ENCODE measurements at regions not wholly inside any gene's neighbourhood (a gene's known extent, or its start where the extent isn't known, plus 50 kb on each side); places are given as distances from the start of the nearest gene placed in this dataset.

GRCh38 chr10:111298031-111298430, 221.2 kb downstream of the ADRA2A start:
- in situ Hi-C loops (cut with MboI): no loop called here
- no peak overlapping the region for H3K4me3 ChIP-seq
- FAIRE-seq: no peak
- RAD21 ChIA-PET (ENCODE audit: unreplicated experiment): no interaction called here
- WGBS (ENCODE audit: insufficient coverage, insufficient replicate concordance, low lambda C conversion rate, missing lambda C conversion rate): 1% methylated on average over 4 of the region's 4 CpGs
- SMC1A ChIA-PET (ENCODE audit: uncharacterized antibody, unreplicated experiment): no interaction called here
- no peak for TF ChIP-seq IRF5 (IDR thresholded peaks at IDR 0.05; ENCODE audit: borderline replicate concordance)
- TF ChIP-seq CHD2 (IDR thresholded peaks at IDR 0.05; ENCODE audit: borderline replicate concordance, low read depth, low read length): no peak
- no peak for TF ChIP-seq ZBED1 (IDR thresholded peaks at IDR 0.05; ENCODE audit: borderline replicate concordance)
- TF ChIP-seq ZNF207 (IDR thresholded peaks at IDR 0.05; ENCODE audit: borderline replicate concordance): no peak
- no peak for TF ChIP-seq CREM (IDR thresholded peaks at IDR 0.05; ENCODE audit: low read depth)
- TF ChIP-seq FOS (IDR thresholded peaks at IDR 0.05; ENCODE audit: borderline replicate concordance, extremely low read depth, insufficient read length): no peak
- no peak for TF ChIP-seq PKNOX1 (IDR thresholded peaks at IDR 0.05)
- TF ChIP-seq CEBPZ (IDR thresholded peaks at IDR 0.05; ENCODE audit: low read depth, low read length): no peak
- TF ChIP-seq PAX5 (IDR thresholded peaks at IDR 0.05; ENCODE audit: borderline replicate concordance, low read depth, low read length): no peak
- no peak for TF ChIP-seq CBX3 (IDR thresholded peaks at IDR 0.05; ENCODE audit: borderline replicate concordance, low read depth)
- no peak for TF ChIP-seq HDGF (IDR thresholded peaks at IDR 0.05)
- no peak for TF ChIP-seq RELA (IDR thresholded peaks at IDR 0.05; ENCODE audit: borderline replicate concordance, partially characterized antibody)
- TF ChIP-seq NR2C2 (IDR thresholded peaks at IDR 0.05; ENCODE audit: borderline replicate concordance, control insufficient read depth, insufficient read length, low read depth): no peak
- TF ChIP-seq TCF12 (IDR thresholded peaks at IDR 0.05; ENCODE audit: low read depth, low read length): no peak
- TF ChIP-seq MXI1 (IDR thresholded peaks at IDR 0.05; ENCODE audit: low read depth, low read length): no peak
- TF ChIP-seq ASH2L (IDR thresholded peaks at IDR 0.05; ENCODE audit: borderline replicate concordance, low read depth): no peak
- no peak for TF ChIP-seq ZNF274 (IDR thresholded peaks at IDR 0.05; ENCODE audit: insufficient read depth, insufficient read length)
- no peak overlapping the region for H3K4me2 ChIP-seq (ENCODE audit: control insufficient read depth, insufficient read depth)
- POLR2A ChIA-PET: interaction anchor here (1.0 kb wide), 1 partner anchor 11 kb away, joined by 4 read pairs; no protein-coding TSS in a partner anchor
- no peaks in the 10 kb centered on the region for H3K4me1 ChIP-seq (ENCODE audit: control insufficient read depth, insufficient read depth, low read length)
- ATAC-seq: no peak
- no TSS peak for BruUV-seq (replicated peaks)
- H3K9ac ChIP-seq (ENCODE audit: control insufficient read depth, insufficient read depth, low read length): no peak overlapping the region
- intact Hi-C loops (cut with micrococcal nuclease; ENCODE audit: unreplicated experiment): no loop called here
- no peak overlapping the region for H3K27ac ChIP-seq (ENCODE audit: control insufficient read depth, insufficient read depth)
- H3K27me3 ChIP-seq (replicated peaks in 1 of 2; ENCODE audit: control insufficient read depth in 2 of 2, insufficient read depth in 2 of 2, low read length in 1 of 2): no peaks in the 10 kb centered on the region; a peak in 1 of 4 replicates
- no peaks in the 10 kb centered on the region; the same call in 2 of the 3 replicates for H3K9me3 ChIP-seq (replicated peaks; ENCODE audit: control insufficient read depth, insufficient read depth, low read length)
- no peaks in the 10 kb centered on the region for H4K20me1 ChIP-seq (ENCODE audit: control insufficient read depth, insufficient read depth)
- no peaks in the 10 kb centered on the region for H3K79me2 ChIP-seq (ENCODE audit: control insufficient read depth, insufficient read depth, low read length)
- no peaks in the 10 kb centered on the region for H3K36me3 ChIP-seq (ENCODE audit: control insufficient read depth in 2 of 2, insufficient read depth in 2 of 2, low read length in 1 of 2)
- no peak overlapping the region for H2AFZ ChIP-seq (ENCODE audit: control insufficient read depth, low read depth, low read length)
- CTCF ChIA-PET: no interaction called here
- DNase-seq (ENCODE audit: low read depth, low spot score): no peak
